HCT116 (cell line): ENCODE measurements at regions not wholly inside any gene's neighbourhood (a gene's known extent, or its start where the extent isn't known, plus 50 kb on each side); places are given as distances from the start of the nearest gene placed in this dataset.

Source experiments
- ATAC-seq: fragments of 200-7000 bp; cut with Tn5 transposase; 2 replicates; pipeline ENCODE4 v1.9.1; 2020; ENCODE audit warnings: mild to moderate bottlenecking, moderate library complexity
- BruUV-seq: library from RNA; stranded (reverse); fragments of 400-500 nt; replicated peaks from 2 replicates; lab custom pipeline; 2021; lab: Mats Ljungman, UMichigan
- CTCF ChIA-PET: fragments of 300-600 bp; sonication (Branson Sonifier 250); formaldehyde crosslinking; loops from one replicate; lab custom pipeline; 2021; ENCODE audit warnings: antibody characterized with exemption; lab: Charles Lee
- POLR2A ChIA-PET: fragments of 300-600, 350-600 bp; sonication (Branson Sonifier 250); formaldehyde crosslinking; loops from one replicate; lab custom pipeline; 2021; ENCODE audit warnings: antibody characterized with exemption; lab: Charles Lee
- RAD21 ChIA-PET, 2 experiments: fragments of 300-600 bp; sonication (Branson Sonifier 250); formaldehyde crosslinking; loops; one replicate each; lab custom pipeline; 2023; ENCODE audit warnings: low total read pairs in 2 of 2; ENCODE audit not compliant: uncharacterized antibody in 2 of 2, unreplicated experiment in 2 of 2, low non-redundant PET in 1 of 2; lab: Charles Lee
- DNase-seq: peaks from one replicate; pipeline ENCODE4 v3.0.0-alpha.2; 2010; ENCODE audit warnings: low read depth, low spot score
- H2AFZ ChIP-seq: fragments of 200-600 bp; shearing (Covaris generic), sonication (generic); 2 replicates; pipeline ENCODE4 v1.6.1; 2017; ENCODE audit warnings: low read depth, mixed run types, mixed read lengths, antibody characterized with exemption, low read length; ENCODE audit not compliant: poor library complexity, severe bottlenecking
- H3K27ac ChIP-seq: 2 replicates; pipeline ENCODE4 v1.5.1; 2012; ENCODE audit warnings: low read depth, low read length
- H3K27me3 ChIP-seq: fragments of 200-600 bp; sonication (generic); 2 replicates; pipeline ENCODE4 v1.6.1; 2016; ENCODE audit warnings: mixed run types, low read length, mixed read lengths; ENCODE audit not compliant: insufficient read depth
- H3K36me3 ChIP-seq, 2 experiments: fragments of 200-500 bp in 1 of 2; fragments of 200-600 bp in 1 of 2; sonication (Bioruptor generic) in 1 of 2; sonication (generic) in 1 of 2; 2 replicates each; pipeline versions ENCODE4 v1.5.1 to v1.6.1; 2014 to 2016; ENCODE audit warnings: low read length in 2 of 2, inconsistent platforms in 1 of 2, mixed read lengths in 1 of 2, mixed run types in 1 of 2; ENCODE audit not compliant: insufficient read depth in 2 of 2, control insufficient read depth in 1 of 2
- H3K4me1 ChIP-seq, 2 experiments: fragments of 200-600 bp in 1 of 2; sonication (generic) in 1 of 2; 2 replicates each; pipeline versions ENCODE4 v1.5.1 to v1.6.1; 2012 to 2017; ENCODE audit warnings: low read length in 2 of 2, inconsistent platforms in 1 of 2, mild to moderate bottlenecking in 1 of 2, mixed read lengths in 1 of 2, mixed run types in 1 of 2, moderate library complexity in 1 of 2; ENCODE audit not compliant: insufficient read depth in 2 of 2, control insufficient read depth in 1 of 2
- H3K4me2 ChIP-seq: fragments of 200-600 bp; sonication (generic); 2 replicates; pipeline ENCODE4 v1.6.1; 2017; ENCODE audit warnings: mixed run types, low read length, mixed read lengths
- H3K4me3 ChIP-seq, 2 experiments: fragments of 200-600 bp in 1 of 2; sonication (generic) in 1 of 2; replicated peaks in 1 of 2; 2 replicates each; pipeline ENCODE4 v1.5.1; 2011 to 2016; ENCODE audit warnings: low read length in 2 of 2, control low read depth in 1 of 2, low read depth in 1 of 2, mild to moderate bottlenecking in 1 of 2, mixed read lengths in 1 of 2, mixed run types in 1 of 2
- H3K79me2 ChIP-seq: fragments of 200-600 bp; sonication (generic); 2 replicates; pipeline ENCODE4 v1.6.1; 2017; ENCODE audit warnings: mild to moderate bottlenecking, mixed run types, low read length, moderate library complexity, mixed read lengths; ENCODE audit not compliant: insufficient read depth
- H3K9ac ChIP-seq: fragments of 200-600 bp; sonication (generic); 2 replicates; pipeline ENCODE4 v1.6.1; 2016; ENCODE audit warnings: low read length, mixed read lengths
- H3K9me2 ChIP-seq: fragments of 200-600 bp; sonication (generic), shearing (Covaris generic); 2 replicates; pipeline ENCODE4 v1.6.1; 2017; ENCODE audit warnings: mixed run types, mild to moderate bottlenecking, moderate library complexity; ENCODE audit not compliant: insufficient read depth
- H3K9me3 ChIP-seq, 2 experiments: fragments of 200-500 bp in 1 of 2; fragments of 200-600 bp in 1 of 2; sonication (Bioruptor generic) in 1 of 2; sonication (generic) in 1 of 2; 2 replicates each; pipeline ENCODE4 v1.6.1; 2014 to 2017; ENCODE audit warnings: low read length in 2 of 2, mixed read lengths in 2 of 2, inconsistent platforms in 1 of 2, low read depth in 1 of 2, mild to moderate bottlenecking in 1 of 2, mixed run types in 1 of 2, moderate library complexity in 1 of 2; ENCODE audit not compliant: control insufficient read depth in 1 of 2, insufficient read depth in 1 of 2
- H4K20me1 ChIP-seq: fragments of 200-600 bp; sonication (generic), shearing (Covaris generic); 2 replicates; pipeline ENCODE4 v1.6.1; 2017; ENCODE audit warnings: mixed run types, mild to moderate bottlenecking, moderate library complexity; ENCODE audit not compliant: insufficient read depth
- EGR1 ChIP-seq: IDR thresholded peaks from 2 replicates; pipeline ENCODE4 v1.6.1; 2012; ENCODE audit warnings: low read depth
- POLR2AphosphoS5 ChIP-seq: IDR thresholded peaks from 2 replicates; pipeline ENCODE4 v1.6.1; 2011; ENCODE audit warnings: mild to moderate bottlenecking, low read depth, low read length, moderate library complexity
- RAD21 ChIP-seq: IDR thresholded peaks from 2 replicates; pipeline ENCODE4 v1.6.1; 2012; ENCODE audit warnings: low read depth, mild to moderate bottlenecking
- TCF7L2 ChIP-seq: IDR thresholded peaks from 2 replicates; pipeline ENCODE4 v1.7.0; 2011; ENCODE audit warnings: borderline replicate concordance, inconsistent platforms; ENCODE audit not compliant: insufficient read depth, insufficient read length; ENCODE audit errors: extremely low read depth
- intact Hi-C: fragments of 100-400 bp; cut with micrococcal nuclease; formaldehyde crosslinking; loops from 2 replicates; pipeline ENCODE4 v1.10.0; 2022
- TF ChIP-seq, protein P1 (sequence below): IDR thresholded peaks from 2 replicates; pipeline ENCODE4 v1.6.1; 2012
- TF ChIP-seq, protein P2 (sequence below): IDR thresholded peaks from 2 replicates; pipeline ENCODE4 v1.6.1; 2011; ENCODE audit warnings: mild to moderate bottlenecking, low read length, moderate library complexity; ENCODE audit not compliant: insufficient replicate concordance; ENCODE audit errors: extremely low read depth
- TF ChIP-seq, protein P3 (sequence below), 3 experiments: fragments of 200-600 bp in 1 of 3; sonication (generic) in 1 of 3; IDR thresholded peaks in 2 of 3; conservative IDR thresholded peaks in 1 of 3; 2 replicates each; pipeline ENCODE4 v1.5.1; 2012 to 2017; ENCODE audit warnings: low read depth in 2 of 3, low read length in 2 of 3, antibody characterized with exemption in 1 of 3, borderline replicate concordance in 1 of 3, control low read depth in 1 of 3, mild to moderate bottlenecking in 1 of 3, mixed read lengths in 1 of 3, mixed run types in 1 of 3, moderate library complexity in 1 of 3; ENCODE audit not compliant: insufficient read depth in 1 of 3

DNA sequence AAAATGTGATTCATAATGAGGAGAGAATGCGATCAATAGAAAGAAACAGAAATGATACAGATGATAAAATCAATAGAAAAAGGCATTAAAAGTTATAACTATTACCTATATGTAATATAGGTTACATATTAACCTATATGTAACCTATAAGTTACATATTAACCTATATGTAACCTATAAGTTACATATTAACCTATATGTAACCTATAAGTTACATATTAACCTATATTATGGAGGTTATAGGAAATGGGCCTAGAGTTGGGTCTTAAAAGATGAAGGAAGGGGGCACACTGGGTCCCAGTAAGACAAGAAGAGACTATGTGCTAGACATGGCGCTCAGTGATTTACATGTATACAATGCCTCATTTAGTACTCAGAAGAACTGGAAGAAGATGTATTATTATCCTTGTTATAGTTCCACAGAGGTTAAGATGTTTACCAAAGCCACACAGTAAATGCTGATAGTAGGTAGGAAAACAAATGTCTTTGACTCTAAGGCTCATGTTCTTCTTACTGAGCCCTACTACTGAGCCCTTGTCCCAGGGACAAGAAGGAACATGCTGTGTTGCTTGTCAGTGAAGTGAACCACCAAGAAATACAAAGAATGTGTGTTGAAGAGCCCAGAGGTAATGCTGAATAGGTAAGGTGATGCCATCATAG, 444.6 kb upstream of the PLXNA2 start:
- RAD21 ChIA-PET, result no interaction called here
- H3K9me2 ChIP-seq, result no peaks in the 10 kb centered on the region
- H2AFZ ChIP-seq, result no peak overlapping the region
- no peaks in the 10 kb centered on the region for H3K4me1 ChIP-seq
- TF ChIP-seq, protein P1, sequence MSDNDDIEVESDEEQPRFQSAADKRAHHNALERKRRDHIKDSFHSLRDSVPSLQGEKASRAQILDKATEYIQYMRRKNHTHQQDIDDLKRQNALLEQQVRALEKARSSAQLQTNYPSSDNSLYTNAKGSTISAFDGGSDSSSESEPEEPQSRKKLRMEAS, result no peak
- TF ChIP-seq TCF7L2, result no peak
- TF ChIP-seq RAD21, result no peak
- no peak for TF ChIP-seq POLR2AphosphoS5
- TF ChIP-seq, protein P2, sequence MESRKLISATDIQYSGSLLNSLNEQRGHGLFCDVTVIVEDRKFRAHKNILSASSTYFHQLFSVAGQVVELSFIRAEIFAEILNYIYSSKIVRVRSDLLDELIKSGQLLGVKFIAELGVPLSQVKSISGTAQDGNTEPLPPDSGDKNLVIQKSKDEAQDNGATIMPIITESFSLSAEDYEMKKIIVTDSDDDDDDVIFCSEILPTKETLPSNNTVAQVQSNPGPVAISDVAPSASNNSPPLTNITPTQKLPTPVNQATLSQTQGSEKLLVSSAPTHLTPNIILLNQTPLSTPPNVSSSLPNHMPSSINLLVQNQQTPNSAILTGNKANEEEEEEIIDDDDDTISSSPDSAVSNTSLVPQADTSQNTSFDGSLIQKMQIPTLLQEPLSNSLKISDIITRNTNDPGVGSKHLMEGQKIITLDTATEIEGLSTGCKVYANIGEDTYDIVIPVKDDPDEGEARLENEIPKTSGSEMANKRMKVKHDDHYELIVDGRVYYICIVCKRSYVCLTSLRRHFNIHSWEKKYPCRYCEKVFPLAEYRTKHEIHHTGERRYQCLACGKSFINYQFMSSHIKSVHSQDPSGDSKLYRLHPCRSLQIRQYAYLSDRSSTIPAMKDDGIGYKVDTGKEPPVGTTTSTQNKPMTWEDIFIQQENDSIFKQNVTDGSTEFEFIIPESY, result no peak
- TF ChIP-seq, protein P3, sequence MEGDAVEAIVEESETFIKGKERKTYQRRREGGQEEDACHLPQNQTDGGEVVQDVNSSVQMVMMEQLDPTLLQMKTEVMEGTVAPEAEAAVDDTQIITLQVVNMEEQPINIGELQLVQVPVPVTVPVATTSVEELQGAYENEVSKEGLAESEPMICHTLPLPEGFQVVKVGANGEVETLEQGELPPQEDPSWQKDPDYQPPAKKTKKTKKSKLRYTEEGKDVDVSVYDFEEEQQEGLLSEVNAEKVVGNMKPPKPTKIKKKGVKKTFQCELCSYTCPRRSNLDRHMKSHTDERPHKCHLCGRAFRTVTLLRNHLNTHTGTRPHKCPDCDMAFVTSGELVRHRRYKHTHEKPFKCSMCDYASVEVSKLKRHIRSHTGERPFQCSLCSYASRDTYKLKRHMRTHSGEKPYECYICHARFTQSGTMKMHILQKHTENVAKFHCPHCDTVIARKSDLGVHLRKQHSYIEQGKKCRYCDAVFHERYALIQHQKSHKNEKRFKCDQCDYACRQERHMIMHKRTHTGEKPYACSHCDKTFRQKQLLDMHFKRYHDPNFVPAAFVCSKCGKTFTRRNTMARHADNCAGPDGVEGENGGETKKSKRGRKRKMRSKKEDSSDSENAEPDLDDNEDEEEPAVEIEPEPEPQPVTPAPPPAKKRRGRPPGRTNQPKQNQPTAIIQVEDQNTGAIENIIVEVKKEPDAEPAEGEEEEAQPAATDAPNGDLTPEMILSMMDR (IDR thresholded peaks at IDR 0.05 in 2 of 3, conservative IDR thresholded peaks at IDR 0.05 in 1 of 3; ENCODE audit: borderline replicate concordance in 1 of 3, insufficient read depth in 1 of 3, low read depth in 2 of 3, low read length in 2 of 3), result no peak
- no peak for TF ChIP-seq EGR1
- H3K27me3 ChIP-seq, result no peaks in the 10 kb centered on the region
- no peaks in the 10 kb centered on the region for H3K9me3 ChIP-seq
- no peaks in the 10 kb centered on the region for H3K79me2 ChIP-seq
- no peak overlapping the region for H3K27ac ChIP-seq
- H4K20me1 ChIP-seq, result no peaks in the 10 kb centered on the region
- intact Hi-C loops, result no loop called here
- no peak overlapping the region for H3K4me3 ChIP-seq
- H3K36me3 ChIP-seq, result no peaks in the 10 kb centered on the region
- POLR2A ChIA-PET, result no interaction called here
- no peak overlapping the region for H3K9ac ChIP-seq
- DNase-seq, result no peak
- CTCF ChIA-PET, result no interaction called here
- no TSS peak for BruUV-seq
- ATAC-seq, result no peak
- no peak overlapping the region for H3K4me2 ChIP-seq
